HG03039 (cell line): ENCODE measurements at regions not wholly inside any gene's neighbourhood (a gene's known extent, or its start where the extent isn't known, plus 50 kb on each side); places are given as distances from the start of the nearest gene placed in this dataset.

Experiments
- ATAC-seq: cut with Tn5 transposase; IDR thresholded peaks from one replicate; pipeline ENCODE4 v1.9.1; 2021; ENCODE audit warnings: mild to moderate bottlenecking, moderate library complexity; ENCODE audit not compliant: unreplicated experiment

GRCh38 chr20:60652046-60652445, 600.0 kb upstream of the CDH4 start:
- no peak for ATAC-seq

GRCh38 chr20:60652615-60653014, 599.4 kb upstream of the CDH4 start:
- no peak for ATAC-seq

GRCh38 chr20:60653111-60653845, 598.8 kb upstream of the CDH4 start:
- ATAC-seq: no peak

GRCh38 chr20:60658681-60659080, 593.4 kb upstream of the CDH4 start:
- ATAC-seq: no peak

GRCh38 chr20:60659240-60659639, 592.8 kb upstream of the CDH4 start:
- ATAC-seq: no peak

GRCh38 chr20:60662307-60662706, 589.8 kb upstream of the CDH4 start:
- no peak for ATAC-seq

- ATAC-seq: no peak
Observed at GRCh38 chr20:60664106-60664505, 588.0 kb upstream of the CDH4 start.

GRCh38 chr20:60667641-60668040, 584.4 kb upstream of the CDH4 start:
- no peak for ATAC-seq

- no peak for ATAC-seq
Observed at GRCh38 chr20:60669211-60669610, 582.9 kb upstream of the CDH4 start.

GRCh38 chr20:60676011-60676410, 576.0 kb upstream of the CDH4 start:
- no peak for ATAC-seq

- no peak for ATAC-seq
Observed at GRCh38 chr20:60677819-60678218, 574.2 kb upstream of the CDH4 start.

GRCh38 chr20:60680554-60680953, 571.5 kb upstream of the CDH4 start:
- ATAC-seq: no peak

- no peak for ATAC-seq
Observed at GRCh38 chr20:60687213-60687612, 564.8 kb upstream of the CDH4 start.

GRCh38 chr20:60690771-60691170, 561.3 kb upstream of the CDH4 start:
- ATAC-seq: no peak

- no peak for ATAC-seq
Observed at GRCh38 chr20:60691966-60692615, 560.0 kb upstream of the CDH4 start.

GRCh38 chr20:60693496-60694133, 558.4 kb upstream of the CDH4 start:
- no peak for ATAC-seq

GRCh38 chr20:60694763-60695162, 557.3 kb upstream of the CDH4 start:
- ATAC-seq: no peak

- ATAC-seq: no peak
Observed at GRCh38 chr20:60695226-60696000, 556.6 kb upstream of the CDH4 start.

- no peak for ATAC-seq
Observed at GRCh38 chr20:60697252-60697651, 554.8 kb upstream of the CDH4 start.

GRCh38 chr20:60700728-60701127, 551.3 kb upstream of the CDH4 start:
- ATAC-seq: no peak

- ATAC-seq: no peak
Observed at GRCh38 chr20:60704147-60704546, 547.9 kb upstream of the CDH4 start.
